DMS 273 treated with DMSO at 0.1 percent for 48 hours (cell line): ENCODE measurements at regions not wholly inside any gene's neighbourhood (a gene's known extent, or its start where the extent isn't known, plus 50 kb on each side); places are given as distances from the start of the nearest gene placed in this dataset.

Source experiments
- DNase-seq: peaks from one replicate; lab custom pipeline; 2025; lab: John Stamatoyannopoulos, UW

- DNase-seq, result no peak
Measured at GRCh38 chr2:204328373-204328772, 216.9 kb upstream of the PARD3B start.

- no peak for DNase-seq
Measured at GRCh38 chr2:204329016-204329415, 216.3 kb upstream of the PARD3B start.

- DNase-seq, result no peak
Measured at GRCh38 chr2:204329532-204329931, 215.7 kb upstream of the PARD3B start.

GRCh38 chr2:204331180-204331579, 214.1 kb upstream of the PARD3B start:
- no peak for DNase-seq

GRCh38 chr2:204331988-204332387, 213.3 kb upstream of the PARD3B start:
- no peak for DNase-seq

- DNase-seq, result no peak
Measured at GRCh38 chr2:204332706-204333105, 212.6 kb upstream of the PARD3B start.

GRCh38 chr2:204333861-204334260, 211.4 kb upstream of the PARD3B start:
- DNase-seq, result no peak

GRCh38 chr2:204335451-204336058, 209.7 kb upstream of the PARD3B start:
- no peak for DNase-seq

GRCh38 chr2:204336153-204336744, 209.0 kb upstream of the PARD3B start:
- DNase-seq, result no peak

GRCh38 chr2:204337638-204338037, 207.6 kb upstream of the PARD3B start:
- no peak for DNase-seq

- DNase-seq, result no peak
Measured at GRCh38 chr2:204339212-204339715, 206.0 kb upstream of the PARD3B start.

GRCh38 chr2:204340511-204340910, 204.8 kb upstream of the PARD3B start:
- no peak for DNase-seq

GRCh38 chr2:204341887-204342276, 203.4 kb upstream of the PARD3B start:
- DNase-seq, result no peak

- DNase-seq, result no peak
Measured at GRCh38 chr2:204343685-204344084, 201.6 kb upstream of the PARD3B start.

- DNase-seq, result no peak
Measured at GRCh38 chr2:204344119-204344518, 201.2 kb upstream of the PARD3B start.

GRCh38 chr2:204346906-204347305, 198.4 kb upstream of the PARD3B start:
- DNase-seq, result no peak

GRCh38 chr2:204353823-204354222, 191.5 kb upstream of the PARD3B start:
- no peak for DNase-seq

GRCh38 chr2:204354442-204354856, 190.8 kb upstream of the PARD3B start:
- DNase-seq, result no peak

- DNase-seq, result no peak
Measured at GRCh38 chr2:204355688-204356087, 189.6 kb upstream of the PARD3B start.

- no peak for DNase-seq
Measured at GRCh38 chr2:204356151-204356641, 189.1 kb upstream of the PARD3B start.

GRCh38 chr2:204357286-204357685, 188.0 kb upstream of the PARD3B start:
- no peak for DNase-seq

- DNase-seq, result no peak
Measured at GRCh38 chr2:204359076-204359475, 186.2 kb upstream of the PARD3B start.

GRCh38 chr2:204360218-204361007, 184.9 kb upstream of the PARD3B start:
- no peak for DNase-seq
